Stomach (tissue), 4 donors: ENCODE measurements at regions not wholly inside any gene's neighbourhood (a gene's known extent, or its start where the extent isn't known, plus 50 kb on each side); places are given as distances from the start of the nearest gene placed in this dataset.

Source experiments
- EP300 ChIP-seq: sonication (generic); formaldehyde crosslinking; IDR thresholded peaks from one replicate; pipeline ENCODE4 v1.6.1; 2017; ENCODE audit warnings: antibody characterized with exemption
- POLR2A ChIP-seq, 4 donors: fragments of 450-650 bp; IDR thresholded peaks; one replicate each; pipeline ENCODE4 v1.6.1; 2016; ENCODE audit warnings: antibody characterized with exemption in 4 of 4, control low read depth in 2 of 4, mild to moderate bottlenecking in 1 of 4, moderate library complexity in 1 of 4
- POLR2AphosphoS5 ChIP-seq, 3 donors: sonication (generic); formaldehyde crosslinking; IDR thresholded peaks; one replicate each; pipeline ENCODE4 v1.6.1; 2016; ENCODE audit warnings: antibody characterized with exemption in 3 of 3
- TF ChIP-seq, protein P1 (sequence below), 7 experiments: fragments of 450-650 bp in 4 of 7; fragments of 200-600 bp in 3 of 7; sonication (generic) in 3 of 7; IDR thresholded peaks; one replicate each; pipeline ENCODE4 v1.5.1; 2016 to 2019; ENCODE audit warnings: antibody characterized with exemption in 7 of 7, control low read depth in 2 of 7, mild to moderate bottlenecking in 1 of 7

DNA sequence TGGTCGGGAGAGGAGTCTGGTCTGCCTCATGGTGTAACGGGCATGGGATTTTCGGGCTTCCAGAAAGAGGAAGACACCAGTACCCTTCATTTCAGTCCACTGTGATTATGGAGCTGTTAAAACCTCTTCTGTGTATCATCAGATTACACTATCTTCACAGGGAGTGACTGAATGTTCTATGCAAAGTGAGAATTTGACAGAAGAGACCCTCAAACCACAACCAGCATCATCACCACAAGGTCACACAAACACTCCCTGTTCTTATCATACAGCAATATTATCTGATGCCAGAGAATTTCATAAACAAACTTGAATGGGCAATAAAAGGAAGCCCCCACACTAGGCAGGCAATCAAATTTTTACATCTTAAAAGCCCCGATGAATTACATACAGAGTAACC is 164.2 kb downstream of the PDGFRA start:
- TF ChIP-seq POLR2A (IDR thresholded peaks at IDR 0.05) (no peak), POLR2AphosphoS5 (IDR thresholded peaks at IDR 0.05) (no peak), EP300 (no peak)
- TF ChIP-seq, protein P1, sequence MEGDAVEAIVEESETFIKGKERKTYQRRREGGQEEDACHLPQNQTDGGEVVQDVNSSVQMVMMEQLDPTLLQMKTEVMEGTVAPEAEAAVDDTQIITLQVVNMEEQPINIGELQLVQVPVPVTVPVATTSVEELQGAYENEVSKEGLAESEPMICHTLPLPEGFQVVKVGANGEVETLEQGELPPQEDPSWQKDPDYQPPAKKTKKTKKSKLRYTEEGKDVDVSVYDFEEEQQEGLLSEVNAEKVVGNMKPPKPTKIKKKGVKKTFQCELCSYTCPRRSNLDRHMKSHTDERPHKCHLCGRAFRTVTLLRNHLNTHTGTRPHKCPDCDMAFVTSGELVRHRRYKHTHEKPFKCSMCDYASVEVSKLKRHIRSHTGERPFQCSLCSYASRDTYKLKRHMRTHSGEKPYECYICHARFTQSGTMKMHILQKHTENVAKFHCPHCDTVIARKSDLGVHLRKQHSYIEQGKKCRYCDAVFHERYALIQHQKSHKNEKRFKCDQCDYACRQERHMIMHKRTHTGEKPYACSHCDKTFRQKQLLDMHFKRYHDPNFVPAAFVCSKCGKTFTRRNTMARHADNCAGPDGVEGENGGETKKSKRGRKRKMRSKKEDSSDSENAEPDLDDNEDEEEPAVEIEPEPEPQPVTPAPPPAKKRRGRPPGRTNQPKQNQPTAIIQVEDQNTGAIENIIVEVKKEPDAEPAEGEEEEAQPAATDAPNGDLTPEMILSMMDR (IDR thresholded peaks at IDR 0.05), result no peak
